NCI-H1048 (cell line): ENCODE measurements at regions not wholly inside any gene's neighbourhood (a gene's known extent, or its start where the extent isn't known, plus 50 kb on each side); places are given as distances from the start of the nearest gene placed in this dataset.
"Not testable (repeated sequence)": the region's sequence is repeated elsewhere in the genome, so short reads cannot be mapped to it uniquely, and the experiment has no call there.

Source experiments
- DNase-seq: peaks from one replicate; lab custom pipeline; 2025; lab: John Stamatoyannopoulos, UW

DNA sequence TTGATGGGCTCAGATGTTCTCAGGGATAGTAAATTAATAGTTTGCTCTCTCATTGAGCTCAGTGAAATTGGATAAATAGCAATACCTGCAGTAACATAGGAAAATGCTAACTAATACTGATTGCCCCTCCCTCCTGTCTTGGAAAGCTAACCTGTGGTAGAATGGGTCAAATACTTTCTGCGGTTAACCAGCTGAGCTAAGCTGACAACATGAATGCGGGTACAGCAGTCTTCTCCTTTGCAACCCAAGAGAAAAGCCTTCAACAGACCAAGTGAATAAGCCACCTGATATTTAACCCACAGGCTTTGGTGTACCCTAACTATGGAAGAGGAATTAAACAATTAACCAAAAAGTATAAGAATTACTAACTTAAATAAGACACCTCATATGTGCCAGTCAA, 408.3 kb upstream of the MAF start:
- DNase-seq, result no peak

GRCh38 chr16:80007231-80007630, 406.7 kb upstream of the MAF start:
- no peak for DNase-seq

DNA sequence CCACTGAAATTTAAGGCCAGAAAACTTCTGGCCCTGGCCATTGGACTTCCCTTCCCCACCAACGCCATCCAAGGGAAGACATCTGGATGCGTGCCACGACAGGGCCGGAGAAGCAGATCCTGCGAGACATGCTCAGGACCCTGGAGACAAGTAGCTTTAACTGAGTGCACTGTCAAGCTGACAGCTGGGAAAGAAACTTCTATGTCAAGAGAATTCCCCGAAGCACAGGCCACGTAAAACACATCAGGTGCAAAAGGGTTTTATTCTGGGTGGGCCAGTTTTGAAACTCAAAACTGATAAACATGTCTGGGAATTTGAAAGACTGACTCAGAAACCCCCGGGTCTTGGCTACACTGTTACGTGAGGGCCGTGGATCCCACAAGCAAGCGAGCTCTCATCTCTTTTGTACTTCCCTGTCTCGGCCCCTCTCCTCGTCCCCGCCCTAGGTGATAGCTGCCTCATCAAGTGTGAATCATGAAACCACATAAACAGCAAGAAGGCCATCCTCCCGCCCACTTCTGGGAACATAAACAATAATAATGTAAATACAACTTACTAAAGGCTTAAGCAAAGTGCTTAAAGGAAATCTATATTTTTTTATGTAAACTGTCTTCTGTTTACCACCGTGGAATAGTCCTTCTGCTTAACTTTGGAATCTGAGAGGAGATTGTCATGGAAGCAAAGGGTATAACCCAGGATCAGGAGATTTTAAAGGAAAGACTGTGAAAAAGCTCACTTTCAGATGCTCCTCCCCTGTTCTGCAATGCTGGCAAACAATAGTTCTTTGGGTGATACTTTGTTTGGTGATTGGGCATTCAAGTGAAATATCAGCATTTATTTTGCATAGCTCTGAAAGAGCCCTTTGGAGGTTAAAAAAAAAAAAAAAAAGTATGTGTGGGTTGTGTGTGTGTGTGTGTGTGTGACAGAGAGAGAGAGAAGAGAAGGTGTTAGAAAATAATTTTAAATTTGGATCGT, 406.0 kb upstream of the MAF start:
- no peak for DNase-seq

- DNase-seq, result no peak
These were observed 403.6 kb upstream of the MAF start for GRCh38 chr16:80004113-80004512.

- DNase-seq, result no peak
These were observed 401.7 kb upstream of the MAF start for GRCh38 chr16:80002261-80002660.

DNA sequence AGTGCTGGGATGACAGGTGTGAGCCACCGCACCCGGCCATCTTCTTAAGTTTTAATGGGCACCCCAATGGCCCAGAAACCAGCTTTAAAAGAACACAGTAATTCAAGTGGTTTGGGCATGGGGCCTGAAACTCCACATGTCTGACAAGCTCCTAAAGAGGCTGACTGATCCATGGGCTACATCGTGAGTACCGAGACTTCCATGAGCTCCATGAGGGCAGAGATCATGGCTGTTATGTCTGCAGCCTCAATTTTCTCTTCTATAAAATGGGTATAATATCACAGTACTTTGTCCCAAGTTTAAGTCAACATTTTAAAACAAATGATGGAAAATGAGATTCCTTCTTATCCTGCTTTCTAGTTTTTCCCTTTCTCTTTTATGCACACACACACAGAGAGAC, 397.6 kb upstream of the MAF start:
- DNase-seq, result no peak

DNA sequence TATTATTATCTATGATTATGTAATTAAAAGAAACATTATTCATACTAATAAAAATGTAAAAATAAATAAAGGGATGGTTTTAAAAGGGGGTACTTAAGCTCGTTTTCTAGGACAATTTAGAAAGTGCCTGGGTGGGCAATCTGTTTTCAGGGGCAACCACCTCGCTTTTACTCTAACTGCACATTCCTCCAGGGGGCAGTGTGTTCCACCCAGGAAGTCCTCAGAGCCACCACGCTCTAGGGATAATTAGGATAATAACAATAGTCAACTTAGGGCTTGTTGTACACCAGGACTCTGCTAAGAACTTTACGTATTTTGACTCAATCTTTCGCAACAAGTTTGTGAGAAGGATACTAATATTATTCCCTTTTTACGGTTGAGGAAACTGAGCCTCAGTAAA, 396.7 kb upstream of the MAF start:
- DNase-seq, result peak; percentile 6

DNA sequence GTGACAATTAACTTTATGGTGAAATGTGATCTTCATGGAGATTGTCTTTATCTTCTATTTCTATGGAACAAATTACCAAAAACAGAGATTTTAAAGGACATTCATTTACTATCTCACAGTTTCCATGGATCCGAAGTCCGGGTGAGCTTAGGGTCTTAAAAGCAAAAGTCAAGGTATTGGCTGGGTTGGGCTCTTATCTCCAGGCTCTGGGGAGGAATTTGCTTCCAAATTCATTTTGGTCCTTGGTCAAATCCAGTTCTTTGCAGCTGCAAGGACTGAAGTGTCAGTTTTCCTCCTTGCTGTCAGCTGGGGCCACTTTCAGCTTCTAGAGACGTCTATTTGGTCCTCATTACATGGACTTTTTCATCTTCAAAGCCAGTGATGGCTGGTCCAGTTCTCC, 395.8 kb upstream of the MAF start:
- no peak for DNase-seq

DNA sequence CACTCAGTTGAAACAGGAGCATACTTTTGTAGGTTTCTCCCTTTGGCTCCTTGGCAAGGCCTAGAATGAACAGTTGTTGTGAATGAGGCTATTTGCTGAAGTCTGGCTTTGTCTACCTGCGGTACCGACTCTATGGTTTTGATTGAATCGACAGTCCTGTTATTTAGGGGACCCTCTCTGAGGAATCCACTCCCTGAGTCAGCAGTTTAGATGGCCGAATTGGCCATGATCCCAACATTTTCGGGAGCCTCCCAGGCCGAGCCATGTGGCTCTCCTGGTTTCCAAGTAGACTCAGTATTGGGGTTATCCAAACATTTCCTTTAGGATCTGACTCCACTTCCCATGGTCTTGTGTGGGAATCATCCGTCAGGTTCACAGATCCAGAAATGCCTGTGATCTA, 394.8 kb upstream of the MAF start:
- DNase-seq, result no peak

- no peak for DNase-seq
These were observed 393.9 kb upstream of the MAF start for GRCh38 chr16:79994418-79994817.

- no peak for DNase-seq
These were observed 393.2 kb upstream of the MAF start for GRCh38 chr16:79993629-79994209.

DNA sequence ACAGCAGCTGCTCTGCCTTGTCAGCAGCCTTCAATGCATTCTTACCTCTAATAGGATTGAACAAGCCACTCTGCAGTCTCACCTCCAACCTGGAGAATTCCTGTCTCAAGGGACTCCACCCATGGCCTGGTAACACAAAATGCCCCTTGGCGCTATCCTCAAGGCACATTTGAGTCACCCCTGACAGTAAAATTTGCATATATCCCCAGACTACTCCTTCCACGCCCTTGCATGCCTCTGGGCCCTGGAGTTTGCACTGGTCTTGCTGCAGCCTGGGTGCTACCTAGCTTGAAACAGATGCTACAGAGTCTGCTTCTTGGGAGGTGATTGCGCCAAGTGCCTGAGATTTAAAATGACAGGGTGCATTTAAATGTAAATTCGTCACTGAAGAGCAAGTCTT, 391.4 kb upstream of the MAF start:
- DNase-seq, result no peak

DNA sequence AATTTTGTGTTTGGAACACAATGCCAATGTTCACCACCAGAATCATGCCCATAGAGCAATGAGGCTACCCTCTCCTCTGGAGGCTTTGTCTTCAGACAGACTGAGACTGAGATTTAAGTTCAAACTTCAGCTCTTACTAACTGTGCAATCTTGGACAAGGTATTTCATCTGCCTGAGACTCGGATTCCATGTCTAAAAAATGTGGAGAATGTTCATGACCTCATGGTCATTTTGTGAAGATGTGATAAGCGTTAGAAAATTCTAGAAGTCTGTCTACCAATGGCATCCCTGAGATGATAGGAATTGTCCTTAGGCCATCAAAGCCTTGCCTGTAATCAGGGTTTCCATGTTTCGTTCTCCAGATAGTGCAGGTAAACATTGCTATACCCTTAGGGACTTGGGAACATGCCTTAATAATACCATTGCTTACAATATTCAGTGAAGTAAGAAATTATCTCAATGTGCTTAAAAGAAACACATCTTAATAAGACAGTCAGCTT, 388.2 kb upstream of the MAF start:
- DNase-seq, result no peak

DNA sequence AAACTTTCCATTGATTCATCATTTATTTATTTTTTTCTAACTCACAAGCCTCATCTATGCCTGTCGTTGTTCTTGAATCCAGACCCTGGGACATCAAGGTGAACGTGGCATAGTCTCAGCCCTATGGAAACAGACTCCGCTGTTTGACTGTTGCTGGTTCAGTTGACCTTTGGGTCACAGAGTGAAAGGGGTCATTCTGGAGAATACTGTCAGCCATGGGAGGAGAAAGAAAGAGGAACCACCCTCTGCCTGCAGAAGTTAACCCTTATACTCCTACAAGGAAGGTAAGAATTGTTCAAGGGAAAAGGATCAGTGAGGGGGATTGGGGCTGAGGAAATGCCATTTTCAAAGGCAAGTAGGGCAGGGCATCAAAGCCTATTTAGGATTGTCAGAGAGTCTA, 387.6 kb upstream of the MAF start:
- no peak for DNase-seq

- no peak for DNase-seq
These were observed 385.8 kb upstream of the MAF start for GRCh38 chr16:79986352-79986751.

- DNase-seq, result no peak
These were observed 385.1 kb upstream of the MAF start for GRCh38 chr16:79985606-79986005.

DNA sequence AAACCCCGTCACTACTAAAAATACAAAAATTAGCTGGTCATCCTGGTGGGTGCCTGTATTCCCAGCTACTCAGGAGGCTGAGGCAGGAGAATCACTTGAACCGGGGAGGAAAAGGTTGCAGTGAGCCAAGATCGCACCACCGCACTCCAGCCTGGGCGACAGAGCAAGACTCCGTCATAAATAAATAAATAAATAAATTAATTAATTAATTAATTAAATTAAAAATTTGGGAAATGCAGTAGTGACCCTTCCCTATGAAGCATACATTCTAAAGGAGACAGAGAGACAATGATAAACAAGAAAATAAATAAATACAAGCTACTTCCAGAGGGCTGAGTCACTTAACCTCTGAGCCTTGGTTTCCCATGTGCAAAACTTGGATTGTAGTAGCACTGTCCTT, 383.6 kb upstream of the MAF start:
- not testable (repeated sequence) for DNase-seq

- DNase-seq, result no peak
These were observed 382.3 kb upstream of the MAF start for GRCh38 chr16:79982862-79983261.

- DNase-seq, result no peak
These were observed 381.8 kb upstream of the MAF start for GRCh38 chr16:79982361-79982760.

GRCh38 chr16:79981814-79982213, 381.3 kb upstream of the MAF start:
- DNase-seq, result no peak

GRCh38 chr16:79980650-79981521, 380.3 kb upstream of the MAF start:
- DNase-seq, result no peak
